ENCODE measurements at regions not wholly inside any gene's neighbourhood (a gene's known extent, or its start where the extent isn't known, plus 50 kb on each side); places are given as distances from the start of the nearest gene placed in this dataset.

GRCh38 chr10:36164556-36165504 is 522.7 kb upstream of the FZD8 start:
- DNase-seq (ENCODE audit: extremely low spot score, unreplicated experiment), result no peak
- H3K36me3 Mint-ChIP-seq, result no peaks in the 10 kb centered on the region
- H3K27me3 Mint-ChIP-seq, result no peaks in the 10 kb centered on the region
- H3K27ac Mint-ChIP-seq, result no peak overlapping the region
- no peaks in the 10 kb centered on the region for H3K9me3 Mint-ChIP-seq
- TF ChIP-seq CTCF (conservative IDR thresholded peaks at IDR 0.05), result no peak
- H3K4me1 Mint-ChIP-seq (ENCODE audit: unreplicated experiment), result no peaks in the 10 kb centered on the region
- no peak overlapping the region for H3K4me3 Mint-ChIP-seq

- no peaks in the 10 kb centered on the region for H3K36me3 Mint-ChIP-seq
- H3K27ac Mint-ChIP-seq, result no peak overlapping the region
- H3K4me1 Mint-ChIP-seq (ENCODE audit: unreplicated experiment), result no peaks in the 10 kb centered on the region
- TF ChIP-seq CTCF (conservative IDR thresholded peaks at IDR 0.05), result no peak
- no peak for DNase-seq (ENCODE audit: extremely low spot score, unreplicated experiment)
- H3K27me3 Mint-ChIP-seq, result no peaks in the 10 kb centered on the region
- H3K9me3 Mint-ChIP-seq, result no peaks in the 10 kb centered on the region
- H3K4me3 Mint-ChIP-seq, result no peak overlapping the region
Observed at GRCh38 chr10:36163827-36164226, 521.7 kb upstream of the FZD8 start.

- Mint-ChIP-seq H3K4me3 (no peak overlapping the region), H3K27ac (no peak overlapping the region), H3K36me3 (no peaks in the 10 kb centered on the region), H3K27me3 (no peaks in the 10 kb centered on the region), H3K4me1 (ENCODE audit: unreplicated experiment) (no peaks in the 10 kb centered on the region), H3K9me3 (no peaks in the 10 kb centered on the region)
- DNase-seq (ENCODE audit: extremely low spot score, unreplicated experiment), result no peak
- no peak for TF ChIP-seq CTCF (conservative IDR thresholded peaks at IDR 0.05)
Observed at GRCh38 chr10:36157486-36157885, 515.4 kb upstream of the FZD8 start.

- Mint-ChIP-seq H3K4me3 (no peak overlapping the region), H3K27ac (no peak overlapping the region), H3K4me1 (ENCODE audit: unreplicated experiment) (no peaks in the 10 kb centered on the region), H3K27me3 (no peaks in the 10 kb centered on the region), H3K36me3 (no peaks in the 10 kb centered on the region), H3K9me3 (peaks cover 5% of the 10 kb centered on the region)
- TF ChIP-seq CTCF (conservative IDR thresholded peaks at IDR 0.05), result no peak
- no peak for DNase-seq (ENCODE audit: extremely low spot score, unreplicated experiment)
Observed at GRCh38 chr10:36148207-36148606, 506.1 kb upstream of the FZD8 start.

GRCh38 chr10:36147529-36147928 is 505.4 kb upstream of the FZD8 start:
- DNase-seq (ENCODE audit: extremely low spot score, unreplicated experiment), result no peak
- Mint-ChIP-seq H3K4me1 (ENCODE audit: unreplicated experiment) (no peaks in the 10 kb centered on the region), H3K27ac (no peak overlapping the region)

More at GRCh38 chr10:36147529-36147928, 505.4 kb upstream of the FZD8 start:
- Mint-ChIP-seq H3K9me3 (peaks cover 5% of the 10 kb centered on the region), H3K36me3 (no peaks in the 10 kb centered on the region), H3K4me3 (no peak overlapping the region), H3K27me3 (no peaks in the 10 kb centered on the region)
- TF ChIP-seq CTCF (conservative IDR thresholded peaks at IDR 0.05), result no peak

Data from type B pancreatic cell (in vitro differentiated cells).